Activated CD4-positive, alpha-beta T cell treated with anti-CD3 and anti-CD28 coated beads for 4 hours (primary cell): ENCODE measurements at regions not wholly inside any gene's neighbourhood (a gene's known extent, or its start where the extent isn't known, plus 50 kb on each side); places are given as distances from the start of the nearest gene placed in this dataset.

Source experiments
- DNase-seq, 2 donors: peaks; one replicate each; pipeline ENCODE4 v3.0.0-alpha.2; 2020

DNA sequence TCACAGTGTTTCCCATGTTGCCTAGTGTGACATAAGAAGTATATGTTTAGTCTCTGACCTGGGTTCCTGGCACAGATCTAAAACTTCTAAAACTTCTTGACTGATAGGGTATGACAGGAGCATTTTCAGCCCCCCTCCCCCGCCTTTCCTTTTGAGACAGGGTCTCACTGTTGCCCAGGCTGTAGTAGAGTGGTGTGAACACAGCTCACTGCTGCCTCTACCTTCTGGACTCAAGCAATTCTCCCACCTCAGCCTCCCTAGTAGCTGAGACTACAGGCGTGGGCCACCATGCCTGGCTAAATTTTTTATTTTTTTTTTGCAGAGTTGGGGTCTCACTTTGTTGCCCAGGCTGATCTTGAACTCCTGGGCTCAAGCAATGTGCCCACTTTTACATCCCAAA is 421.1 kb upstream of the RGS6 start:
- DNase-seq, result no peak

DNA sequence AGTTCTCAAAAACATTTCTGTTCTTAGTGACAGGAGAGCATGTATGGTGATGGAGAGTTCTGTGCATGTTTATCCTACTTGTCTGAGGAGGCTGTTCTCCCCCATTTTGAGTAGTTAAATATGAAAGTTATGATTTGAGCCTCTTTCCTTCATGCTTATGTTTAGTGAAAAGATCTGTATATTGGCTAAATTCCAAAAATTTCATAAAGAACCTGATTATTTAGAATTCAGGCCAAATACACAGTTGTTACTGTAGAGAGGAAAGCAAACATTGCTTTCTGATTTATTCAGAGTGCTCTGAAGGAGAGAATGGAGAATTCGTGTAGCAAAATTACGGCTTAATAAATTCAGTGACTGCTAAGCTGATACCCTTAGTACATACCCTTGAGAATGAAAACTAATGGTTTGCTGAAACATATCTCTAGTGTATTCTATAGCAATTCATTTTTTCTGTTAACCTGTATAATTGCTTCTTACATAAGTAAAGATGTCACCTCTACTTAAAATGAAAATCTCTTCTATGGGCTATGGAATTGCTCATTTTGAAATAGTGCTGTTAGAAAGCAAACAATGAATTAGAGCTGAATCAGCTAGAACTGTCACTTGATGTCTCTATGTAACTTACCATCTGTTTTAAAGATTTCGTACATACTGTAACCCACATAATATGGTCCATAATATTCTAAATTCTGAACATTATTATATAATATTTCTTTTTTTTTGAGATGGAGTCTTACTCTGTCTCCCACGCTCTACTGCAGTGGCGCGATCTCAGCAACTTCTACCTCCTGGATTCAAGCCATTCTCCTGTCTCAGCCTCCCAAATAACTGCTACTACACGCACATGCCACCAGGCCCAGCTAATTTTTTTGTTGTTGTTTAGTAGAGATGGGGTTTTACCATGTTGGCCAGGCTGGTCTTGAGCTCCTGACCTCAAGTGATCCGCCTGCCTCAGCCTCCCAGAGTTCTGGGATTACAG is 417.0 kb upstream of the RGS6 start:
- no peak for DNase-seq

DNA sequence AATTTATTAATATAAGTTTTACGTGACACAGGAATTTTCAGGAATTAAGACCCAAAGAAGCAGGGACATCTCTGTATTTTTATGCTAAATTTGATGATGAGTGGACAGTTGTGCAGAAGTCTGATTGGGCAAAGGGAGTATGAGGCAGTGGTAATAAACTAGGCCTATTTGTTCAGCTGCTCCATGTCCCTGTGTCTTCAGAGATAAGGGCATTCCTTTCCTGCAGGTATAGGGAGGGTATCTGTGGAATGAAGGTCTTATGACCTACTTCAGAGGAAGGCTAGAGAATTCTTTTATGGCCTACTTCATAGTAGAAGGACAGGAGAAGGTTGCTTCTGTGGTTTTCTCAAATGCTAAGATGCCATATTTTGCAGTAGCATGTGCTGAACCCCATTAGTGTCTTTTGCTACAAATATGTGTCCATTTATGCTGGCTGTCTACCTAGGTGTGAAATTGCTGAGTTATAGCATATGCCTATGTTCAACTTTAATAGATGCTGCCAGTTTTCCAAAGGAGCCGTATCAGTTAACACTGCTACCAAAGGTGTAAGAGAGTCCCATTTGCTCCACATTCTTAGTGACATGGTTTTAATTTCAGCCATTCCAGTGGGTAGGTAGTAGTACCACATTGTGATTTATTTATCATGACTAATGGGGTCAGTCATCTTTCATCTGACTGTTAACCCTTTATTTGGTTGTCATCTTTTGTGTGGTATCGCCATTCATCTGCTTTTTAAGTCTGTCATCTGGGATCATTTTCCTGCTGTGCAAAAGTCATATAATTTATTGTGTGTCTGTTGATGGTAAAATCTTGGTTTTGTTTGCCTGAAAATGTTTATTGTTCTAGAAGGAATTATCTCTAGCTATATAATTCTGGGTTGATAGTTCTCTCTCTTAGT is 410.7 kb upstream of the RGS6 start:
- DNase-seq, result no peak

DNA sequence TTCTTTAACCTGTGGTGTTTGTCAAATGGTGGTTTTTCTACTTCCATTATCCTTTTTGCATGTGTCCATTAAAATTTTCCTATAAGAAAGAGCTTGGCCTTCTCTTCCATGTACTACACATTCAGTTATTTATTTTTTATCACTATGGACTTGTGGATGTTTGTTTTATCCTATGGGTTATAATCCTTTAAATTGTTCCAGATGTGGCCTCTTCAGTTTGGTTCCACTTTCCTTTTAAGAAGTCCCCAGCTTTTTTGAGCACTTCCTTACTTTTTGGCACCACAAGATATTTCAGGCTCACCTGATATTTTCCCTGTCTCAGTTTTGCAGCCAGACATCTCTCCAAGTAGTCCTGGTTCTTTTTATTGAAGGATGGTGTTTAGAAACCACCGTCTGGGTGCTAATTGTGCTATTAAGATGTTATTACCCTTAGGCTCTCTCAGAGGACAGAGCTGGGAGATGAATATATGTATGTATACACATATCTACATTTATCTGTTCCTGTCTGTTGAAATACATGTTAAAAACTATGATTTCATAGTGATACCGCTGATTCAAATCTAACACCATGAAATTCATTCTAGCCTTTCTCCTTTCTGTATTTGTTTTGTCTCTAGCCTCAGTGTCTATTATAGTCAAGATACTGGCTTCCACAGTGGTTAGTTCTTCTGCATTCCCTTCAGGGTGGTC is 408.5 kb upstream of the RGS6 start:
- no peak for DNase-seq

DNA sequence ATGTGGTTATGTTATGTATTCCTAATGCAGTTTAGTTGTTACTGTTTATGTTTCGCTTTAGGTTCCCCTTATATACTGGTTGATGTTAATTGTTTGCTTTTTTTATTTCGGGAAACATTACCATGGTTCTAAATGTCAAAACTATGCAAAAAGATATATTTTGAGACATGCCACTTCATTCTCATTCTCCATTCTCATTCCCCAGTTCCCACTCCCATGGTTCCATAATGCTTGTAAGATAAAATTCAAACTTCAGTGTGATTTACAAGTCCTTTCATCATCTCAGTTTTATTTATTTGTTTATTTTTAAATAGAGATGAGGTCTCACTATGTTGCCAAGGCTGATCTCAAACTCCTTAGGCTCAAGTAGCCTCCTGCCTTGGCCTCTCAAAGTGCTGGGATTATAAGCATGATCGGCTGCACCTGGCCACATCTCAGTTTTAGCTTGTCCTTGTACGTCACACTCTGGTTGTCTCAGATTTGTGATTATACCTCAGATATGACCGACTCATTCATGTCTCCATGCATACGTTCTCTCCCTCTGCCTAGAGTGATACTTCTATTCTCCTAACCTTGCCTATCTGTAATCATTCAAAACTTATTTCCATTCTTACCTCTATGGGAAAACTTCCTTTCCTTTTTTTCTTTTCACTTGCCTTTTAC is 407.8 kb upstream of the RGS6 start:
- DNase-seq, result no peak

DNA sequence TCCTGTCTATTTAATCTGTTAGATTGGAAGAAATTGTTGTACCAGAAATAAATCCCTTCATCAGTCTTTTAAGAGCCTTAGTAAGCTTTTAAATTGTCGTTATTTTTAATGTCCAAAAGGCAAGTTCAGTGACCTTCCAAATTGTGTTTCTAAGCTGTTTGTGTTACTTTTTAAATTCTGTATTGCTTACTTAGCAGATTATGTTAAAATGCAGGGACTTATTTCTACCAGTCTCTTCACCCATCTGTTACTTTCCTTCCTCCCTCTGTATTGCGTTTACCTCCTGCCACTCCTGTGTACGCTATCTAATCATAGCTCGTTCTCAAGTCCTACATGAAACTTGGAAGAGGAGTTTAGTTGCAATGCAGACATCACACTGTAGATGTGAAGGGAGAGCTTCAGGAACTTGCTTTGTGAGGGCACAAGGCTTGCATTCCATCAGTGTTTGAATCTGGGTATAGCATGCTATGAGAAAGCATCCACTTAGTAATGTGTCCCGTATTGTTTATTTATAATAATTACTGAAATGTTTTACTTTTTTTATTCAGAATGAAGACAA is 406.5 kb upstream of the RGS6 start:
- DNase-seq, result no peak

DNA sequence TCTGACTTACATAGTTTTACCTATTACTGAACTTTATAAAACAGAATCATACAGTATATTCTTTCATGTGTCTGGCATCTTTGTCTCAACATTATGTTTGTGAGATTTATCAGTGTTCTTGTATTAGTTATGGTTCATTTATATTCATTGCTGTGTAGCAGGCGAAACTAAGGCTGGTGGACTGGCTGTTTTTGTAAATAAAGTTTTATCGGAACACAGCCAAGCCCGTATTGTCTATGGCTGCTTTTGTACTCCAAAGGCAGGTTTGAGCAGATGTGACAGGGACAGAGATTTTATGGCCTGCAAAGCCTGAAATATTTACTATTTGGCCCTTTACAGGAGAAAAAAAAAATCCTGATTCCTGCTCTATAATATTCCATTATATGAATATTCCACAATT is 405.8 kb upstream of the RGS6 start:
- DNase-seq, result no peak

DNA sequence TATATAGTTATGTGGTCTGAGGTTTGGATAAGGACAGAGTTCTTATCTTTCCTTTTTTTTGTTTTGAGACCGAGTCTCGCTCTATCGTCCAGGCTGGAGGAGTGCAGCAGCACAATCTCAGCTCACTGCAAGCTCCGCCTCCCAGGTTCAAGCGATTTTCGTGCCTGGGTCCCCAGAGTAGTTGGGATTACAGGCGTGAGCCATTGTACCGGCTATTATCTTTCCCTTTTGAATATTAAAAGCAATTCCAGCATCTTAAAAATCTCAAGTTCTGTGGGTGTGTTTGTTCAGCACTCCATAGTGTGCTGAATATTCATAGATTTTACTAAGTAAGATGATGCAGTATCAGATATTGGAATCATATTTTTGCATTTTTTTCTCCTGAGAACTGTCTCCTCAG is 404.4 kb upstream of the RGS6 start:
- DNase-seq, result no peak

DNA sequence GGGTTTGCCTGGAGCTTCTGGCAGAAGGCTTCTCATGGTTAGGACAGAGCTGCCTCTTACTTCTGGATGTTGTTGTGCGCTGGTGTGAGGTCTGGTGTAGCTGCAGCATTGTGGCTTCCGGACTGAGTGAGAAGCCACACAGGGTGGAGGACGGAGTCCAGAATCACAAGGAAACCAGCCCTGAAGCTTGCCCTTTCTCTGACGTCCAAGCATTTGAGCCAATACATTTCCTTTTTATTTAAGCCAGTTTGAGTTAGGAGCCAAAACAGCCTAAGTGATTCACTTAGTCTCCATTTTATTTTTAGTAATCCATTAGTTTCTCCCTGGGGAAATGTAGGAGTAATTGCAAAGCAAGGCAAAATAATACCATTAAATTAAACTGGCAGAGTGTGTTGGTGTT is 402.4 kb upstream of the RGS6 start:
- no peak for DNase-seq

DNA sequence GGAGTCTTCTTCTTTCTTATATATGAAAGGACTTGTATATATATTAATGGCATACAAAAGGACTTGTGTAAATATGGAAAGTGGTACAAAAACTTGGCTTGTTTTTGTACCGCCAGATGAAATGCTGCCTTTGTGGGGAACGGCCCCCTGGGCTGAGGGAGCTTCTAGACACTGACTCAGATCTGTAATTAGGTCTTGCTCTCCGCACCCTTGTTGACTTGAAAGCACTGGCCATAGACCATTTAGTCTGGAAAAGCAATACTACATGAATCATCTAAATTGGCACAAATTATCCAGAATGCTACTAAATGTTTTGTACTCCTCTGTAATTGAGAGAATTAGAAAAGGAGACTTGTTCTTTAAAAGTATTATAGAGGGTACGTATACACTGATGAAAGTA is 399.9 kb upstream of the RGS6 start:
- DNase-seq, result no peak

DNA sequence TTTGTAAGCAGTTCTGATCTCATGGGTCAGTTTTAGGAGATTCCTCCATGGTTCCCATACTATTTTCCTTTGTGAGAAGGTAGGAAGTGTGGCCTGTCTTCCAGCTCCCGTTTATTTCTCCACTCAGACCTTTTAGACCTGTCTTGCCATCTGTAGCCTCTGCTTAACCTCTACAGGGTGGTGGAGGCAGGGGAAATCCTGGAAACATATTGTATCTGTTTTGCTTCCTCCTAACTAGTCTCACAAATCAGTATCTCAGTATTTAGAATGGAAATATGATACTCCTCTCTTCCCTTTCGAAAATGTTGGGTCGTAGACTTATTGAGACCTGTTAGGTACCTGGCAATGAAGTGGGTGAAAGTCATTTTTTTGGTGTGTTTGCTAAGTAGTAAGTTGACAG is 399.4 kb upstream of the RGS6 start:
- DNase-seq, result no peak

DNA sequence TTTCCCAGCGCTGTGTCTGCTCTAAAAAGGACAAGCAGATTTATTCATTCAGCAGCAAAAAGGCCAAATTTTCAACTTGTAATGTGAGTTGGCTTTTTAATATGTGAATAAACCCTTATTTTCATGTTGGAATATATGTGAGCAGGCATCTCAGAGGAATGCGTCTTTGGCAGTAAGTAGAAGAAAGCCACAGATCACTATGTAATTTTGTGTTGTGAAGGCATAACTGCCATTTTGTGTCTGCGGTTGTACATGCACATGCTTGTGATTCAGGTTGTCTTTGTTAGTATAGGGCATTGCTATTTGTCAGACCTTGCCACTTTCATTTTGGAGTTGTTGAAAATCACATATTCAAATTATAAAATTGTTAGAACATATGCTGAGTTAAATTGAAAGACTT is 398.8 kb upstream of the RGS6 start:
- no peak for DNase-seq

DNA sequence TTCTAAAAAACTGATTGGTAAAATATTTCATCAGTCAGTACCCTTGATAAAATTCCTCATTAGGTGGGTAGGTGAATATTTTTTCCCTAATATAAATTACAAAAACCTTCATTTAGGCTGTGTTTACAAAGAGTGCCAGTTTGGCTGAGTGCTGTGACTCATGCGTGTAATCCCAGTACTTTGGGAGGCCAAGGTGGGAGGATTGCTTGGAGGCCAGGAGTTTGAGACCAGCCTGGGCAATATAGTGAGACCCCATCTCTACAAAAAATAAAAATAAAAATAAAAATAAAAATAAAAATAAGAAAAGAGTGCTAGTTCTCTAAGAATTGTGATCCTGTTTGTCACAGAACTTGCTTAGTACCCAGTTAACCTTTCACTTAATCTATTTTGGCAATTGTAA is 398.4 kb upstream of the RGS6 start:
- DNase-seq, result no peak

DNA sequence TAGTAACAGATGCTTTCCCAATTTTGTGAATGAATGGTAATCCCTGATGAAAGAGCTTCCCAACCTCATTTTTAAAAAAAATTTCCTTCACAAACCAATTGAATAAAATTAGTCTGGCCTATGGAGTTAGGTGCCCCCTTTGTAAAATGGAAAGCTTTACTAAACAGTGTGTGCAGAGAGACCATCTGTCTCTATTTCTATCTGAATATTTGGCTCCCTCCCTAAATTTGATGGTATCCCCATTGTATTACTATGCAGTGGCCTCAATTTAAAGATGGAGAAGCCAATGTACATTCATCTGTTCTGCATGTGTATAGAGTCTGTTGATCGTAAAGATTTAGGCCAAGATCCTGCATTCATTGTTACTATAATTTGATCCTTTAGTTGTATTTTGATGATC is 397.7 kb upstream of the RGS6 start:
- no peak for DNase-seq

DNA sequence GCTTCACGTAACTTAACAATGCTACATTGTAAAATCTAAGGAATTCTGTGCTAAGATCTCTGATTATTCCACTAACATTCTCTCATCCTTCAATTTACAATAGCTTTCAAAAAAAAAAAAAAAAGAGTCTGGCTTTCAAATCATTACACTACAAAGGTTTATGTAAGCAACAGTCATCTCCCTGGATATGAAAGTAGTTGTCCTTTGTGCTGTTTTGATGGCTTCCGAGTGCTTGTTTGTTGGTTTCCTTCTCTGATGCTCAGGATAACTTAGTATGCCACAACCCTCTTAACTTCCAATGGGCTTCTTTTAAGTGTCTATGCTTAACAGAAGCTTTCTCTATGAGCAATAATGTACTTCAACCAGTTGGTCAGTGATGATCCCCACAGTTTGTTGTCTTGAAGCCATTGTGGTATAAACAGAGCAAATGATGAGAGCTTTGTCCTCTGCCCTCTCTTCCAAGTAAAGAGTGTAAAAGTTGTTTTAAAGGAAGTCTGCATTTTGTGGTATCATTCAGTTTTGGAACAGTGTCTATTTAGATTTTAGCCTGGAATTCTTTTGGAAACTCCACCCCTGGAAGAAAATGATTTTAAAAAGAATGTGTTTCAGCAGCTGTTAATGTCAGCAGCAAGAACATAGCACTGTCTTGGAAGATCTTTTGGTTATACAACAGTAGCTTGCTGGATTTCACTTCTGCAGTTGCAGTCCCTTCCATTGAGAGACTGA is 396.1 kb upstream of the RGS6 start:
- no peak for DNase-seq

DNA sequence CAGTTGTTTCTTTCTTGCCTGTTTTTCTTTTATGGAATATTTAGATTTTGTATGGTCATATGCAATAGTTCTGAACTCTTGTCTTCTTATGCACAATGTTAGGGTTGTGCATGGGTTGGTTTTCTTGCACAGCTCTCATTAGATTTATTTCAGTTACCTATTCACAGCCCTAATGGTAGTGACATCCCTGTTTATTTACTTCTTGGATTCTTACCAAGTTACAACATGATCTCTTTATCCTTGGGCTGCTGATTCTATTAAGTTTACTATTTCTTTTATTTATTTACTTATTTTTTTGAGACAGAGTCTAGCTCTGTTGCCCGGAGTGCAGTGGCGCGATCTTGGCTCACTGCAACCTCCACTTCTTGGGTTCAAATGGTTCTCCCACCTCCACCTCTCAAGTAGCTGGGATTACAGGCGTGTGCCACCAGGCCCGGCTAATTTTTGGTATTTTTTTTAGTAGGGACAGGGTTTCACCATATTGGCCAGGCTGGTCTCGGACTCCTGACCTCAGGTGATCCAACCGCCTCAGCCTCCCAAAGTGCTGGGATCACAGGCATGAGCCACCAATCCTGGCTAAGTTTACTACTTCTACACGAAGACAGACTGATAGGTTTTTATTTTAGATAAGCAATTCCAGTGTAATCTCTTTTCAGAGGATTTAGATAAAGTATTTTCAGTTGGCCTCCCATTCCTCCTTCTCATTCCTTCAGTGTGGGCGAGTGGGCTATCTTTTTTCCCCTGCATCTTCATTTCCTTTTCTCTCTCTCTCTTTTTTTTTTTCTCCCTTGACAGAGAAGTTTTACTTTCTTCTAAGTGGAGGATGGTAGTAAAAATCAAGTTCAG is 395.1 kb upstream of the RGS6 start:
- DNase-seq, result no peak

DNA sequence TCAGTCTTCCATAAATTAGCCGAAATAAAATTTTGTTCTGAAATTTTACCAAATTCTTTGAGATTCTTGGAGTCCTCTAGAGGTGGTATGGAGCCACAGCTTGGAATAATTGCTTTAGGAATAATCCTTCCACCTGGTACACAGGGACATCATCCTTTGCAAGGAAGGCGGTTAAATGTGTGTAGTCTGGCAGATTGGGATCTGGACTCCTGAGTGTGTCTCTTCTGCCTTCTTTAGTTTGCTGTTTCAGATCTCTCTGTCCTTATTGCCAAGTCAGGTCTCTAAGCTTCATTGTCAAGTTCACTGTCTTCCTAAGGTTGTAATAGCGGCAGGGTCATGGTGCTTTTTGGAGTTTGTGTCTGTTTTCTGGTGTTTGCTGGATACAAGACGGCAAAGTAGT is 393.9 kb upstream of the RGS6 start:
- no peak for DNase-seq

DNA sequence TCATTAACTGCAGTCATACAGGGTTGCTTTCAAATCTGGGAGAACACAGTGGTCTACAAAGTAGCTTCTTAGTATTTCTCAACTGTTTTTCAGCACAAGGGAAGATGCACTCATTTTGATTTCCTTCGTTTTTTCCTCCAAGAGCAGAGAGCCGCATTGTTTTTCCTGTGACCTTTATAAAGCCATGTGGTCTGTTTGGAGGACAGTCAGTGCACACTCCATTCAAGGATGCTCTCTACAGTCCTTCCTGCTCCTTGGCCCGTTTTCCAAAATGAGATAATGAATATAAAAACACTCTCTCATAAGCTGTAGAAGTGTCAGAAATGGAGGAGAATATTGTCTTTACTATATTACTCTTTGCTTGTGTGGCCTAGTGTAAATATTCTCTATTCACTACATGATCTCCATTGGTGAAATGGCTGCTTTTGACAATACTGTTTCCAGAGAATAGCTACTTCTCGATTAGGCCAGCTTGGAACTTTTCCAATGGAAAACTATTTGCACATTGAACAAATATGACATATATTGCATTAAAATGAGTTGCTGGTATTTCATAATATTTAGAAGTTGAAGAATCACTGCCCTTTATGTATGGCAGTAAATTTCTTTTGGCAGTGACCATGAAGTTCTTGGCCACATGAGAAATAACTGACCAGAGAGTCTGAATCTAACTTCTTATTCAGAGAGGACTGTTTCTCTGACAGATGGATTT is 393.1 kb upstream of the RGS6 start:
- DNase-seq, result no peak

DNA sequence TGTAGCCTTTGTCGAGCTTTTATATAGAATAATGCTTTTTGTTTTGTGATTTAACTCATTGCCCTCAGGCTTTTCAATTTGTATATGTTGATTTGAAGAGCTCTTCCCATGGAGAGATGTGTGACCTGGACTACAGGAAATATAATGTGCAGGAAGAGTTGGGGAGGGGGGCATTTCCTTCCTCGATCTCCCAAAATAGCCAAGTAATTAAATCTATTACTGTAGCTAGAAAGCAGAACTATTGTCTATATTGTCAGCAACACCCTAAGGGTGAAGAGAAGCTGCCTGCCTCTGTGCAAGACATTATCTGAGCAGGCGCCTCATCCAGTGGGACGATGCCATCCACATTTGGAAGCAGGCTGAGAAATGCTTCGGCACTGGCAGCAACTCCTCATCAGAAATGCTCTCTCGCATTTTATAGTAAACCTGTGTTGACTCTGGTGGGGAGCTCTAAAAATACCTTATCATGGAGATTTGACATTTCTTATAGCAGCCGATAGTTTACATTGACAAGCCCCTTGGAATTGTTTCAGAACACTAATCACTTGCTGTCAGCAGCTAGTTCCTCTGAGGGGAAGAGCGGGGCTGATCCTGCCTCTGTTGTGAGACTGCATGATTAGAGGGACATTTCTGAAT is 392.5 kb upstream of the RGS6 start:
- DNase-seq, result no peak

DNA sequence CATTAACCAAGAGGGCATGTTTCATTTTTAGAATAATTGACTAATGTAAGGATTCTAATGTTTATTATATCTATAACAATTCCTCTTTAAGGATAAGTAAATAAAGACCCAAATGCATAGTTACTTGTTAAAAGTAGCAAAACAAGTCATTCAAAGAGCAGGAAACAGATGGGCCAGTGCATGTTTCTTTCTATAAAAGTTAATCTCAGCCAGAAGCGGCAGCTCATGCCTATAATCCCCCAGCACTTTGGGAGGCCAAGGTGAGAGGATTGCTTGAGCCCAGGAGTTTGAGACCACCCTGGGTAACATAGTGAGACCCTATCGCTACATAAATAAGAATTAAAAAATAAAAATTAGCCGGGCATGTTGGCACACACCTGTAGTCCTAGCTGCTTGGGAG is 391.0 kb upstream of the RGS6 start:
- DNase-seq, result no peak
